Gastrocnemius medialis (tissue), 4 donors: ENCODE measurements at regions not wholly inside any gene's neighbourhood (a gene's known extent, or its start where the extent isn't known, plus 50 kb on each side); places are given as distances from the start of the nearest gene placed in this dataset.

Source experiments
- CTCF ChIP-seq, 5 experiments: fragments of 450-650 bp in 3 of 5; fragments of 200-600 bp in 2 of 5; sonication (generic) in 2 of 5; IDR thresholded peaks in 4 of 5; conservative IDR thresholded peaks in 1 of 5; 1 replicate in 4 of 5; 2 replicates in 1 of 5; pipeline ENCODE4 v1.5.1; 2016 to 2019; ENCODE audit warnings: antibody characterized with exemption in 5 of 5, mild to moderate bottlenecking in 3 of 5, moderate library complexity in 3 of 5
- POLR2A ChIP-seq, 2 donors: fragments of 450-650 bp; IDR thresholded peaks; one replicate each; pipeline ENCODE4 v1.6.1; 2017; ENCODE audit warnings: antibody characterized with exemption in 2 of 2, mild to moderate bottlenecking in 2 of 2, moderate library complexity in 2 of 2

- TF ChIP-seq CTCF (IDR thresholded peaks at IDR 0.05 in 4 of 5, conservative IDR thresholded peaks at IDR 0.05 in 1 of 5) (no peak), POLR2A (IDR thresholded peaks at IDR 0.05) (no peak)
Observed at GRCh38 chr11:131122448-131122847, 206.2 kb upstream of the SNX19 start.
